ENCODE measurements at regions not wholly inside any gene's neighbourhood (a gene's known extent, or its start where the extent isn't known, plus 50 kb on each side); places are given as distances from the start of the nearest gene placed in this dataset.

DNA sequence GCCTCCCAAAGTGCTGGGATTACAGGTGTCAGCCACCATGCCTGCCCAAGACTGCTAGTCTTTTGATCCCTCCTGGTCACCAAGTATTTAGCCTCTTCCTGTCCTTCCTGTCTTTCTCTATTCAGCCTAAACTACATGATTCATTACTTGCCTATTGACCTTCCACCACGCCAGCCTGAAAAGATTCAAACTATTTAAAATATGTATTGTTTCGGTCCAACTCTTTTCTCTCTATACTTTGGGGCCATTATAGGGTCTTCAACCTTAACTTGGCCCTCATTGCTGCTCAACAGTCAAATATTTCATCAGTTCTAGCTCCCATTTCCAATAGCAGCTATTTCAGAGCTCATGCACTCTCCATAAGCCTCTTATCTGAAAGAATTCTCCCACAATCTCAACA lies 153.0 kb downstream of the TNFSF18 start:
- TF ChIP-seq, protein P1, sequence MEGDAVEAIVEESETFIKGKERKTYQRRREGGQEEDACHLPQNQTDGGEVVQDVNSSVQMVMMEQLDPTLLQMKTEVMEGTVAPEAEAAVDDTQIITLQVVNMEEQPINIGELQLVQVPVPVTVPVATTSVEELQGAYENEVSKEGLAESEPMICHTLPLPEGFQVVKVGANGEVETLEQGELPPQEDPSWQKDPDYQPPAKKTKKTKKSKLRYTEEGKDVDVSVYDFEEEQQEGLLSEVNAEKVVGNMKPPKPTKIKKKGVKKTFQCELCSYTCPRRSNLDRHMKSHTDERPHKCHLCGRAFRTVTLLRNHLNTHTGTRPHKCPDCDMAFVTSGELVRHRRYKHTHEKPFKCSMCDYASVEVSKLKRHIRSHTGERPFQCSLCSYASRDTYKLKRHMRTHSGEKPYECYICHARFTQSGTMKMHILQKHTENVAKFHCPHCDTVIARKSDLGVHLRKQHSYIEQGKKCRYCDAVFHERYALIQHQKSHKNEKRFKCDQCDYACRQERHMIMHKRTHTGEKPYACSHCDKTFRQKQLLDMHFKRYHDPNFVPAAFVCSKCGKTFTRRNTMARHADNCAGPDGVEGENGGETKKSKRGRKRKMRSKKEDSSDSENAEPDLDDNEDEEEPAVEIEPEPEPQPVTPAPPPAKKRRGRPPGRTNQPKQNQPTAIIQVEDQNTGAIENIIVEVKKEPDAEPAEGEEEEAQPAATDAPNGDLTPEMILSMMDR (IDR thresholded peaks at IDR 0.05; ENCODE audit: control insufficient read depth, insufficient read depth, low read depth, low read length, missing control alignments), result no peak
- H3K4me3 ChIP-seq (ENCODE audit: control insufficient read depth, low read depth, low read length), result no peak overlapping the region

DNA sequence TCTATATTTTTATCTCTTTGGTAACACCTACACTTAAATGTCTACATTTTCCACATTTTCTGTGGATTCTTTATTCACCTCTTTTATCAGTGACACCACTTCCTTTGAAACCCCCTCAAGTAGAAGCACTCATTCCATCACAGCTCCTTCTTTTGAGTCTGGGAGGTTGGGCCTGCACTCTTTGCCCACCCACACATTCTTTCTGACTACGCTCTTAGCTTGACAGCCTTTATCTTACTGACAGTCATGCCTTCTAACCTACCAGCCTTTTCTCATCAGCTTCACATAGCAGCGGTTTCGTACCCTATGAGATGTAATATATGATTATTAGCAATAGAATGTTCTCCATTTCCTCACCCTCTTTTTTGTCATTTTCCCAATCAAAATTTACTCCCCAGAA lies 151.9 kb downstream of the TNFSF18 start:
- TF ChIP-seq, protein P1 (IDR thresholded peaks at IDR 0.05; ENCODE audit: control insufficient read depth, insufficient read depth, low read depth, low read length, missing control alignments), result no peak
- no peak overlapping the region for H3K4me3 ChIP-seq (ENCODE audit: control insufficient read depth, low read depth, low read length)
- DNase-seq (ENCODE audit: low read depth), result no peak

More for the DNA sequence above, 153.0 kb downstream of the TNFSF18 start:
- no peak for DNase-seq (ENCODE audit: low read depth)

DNA sequence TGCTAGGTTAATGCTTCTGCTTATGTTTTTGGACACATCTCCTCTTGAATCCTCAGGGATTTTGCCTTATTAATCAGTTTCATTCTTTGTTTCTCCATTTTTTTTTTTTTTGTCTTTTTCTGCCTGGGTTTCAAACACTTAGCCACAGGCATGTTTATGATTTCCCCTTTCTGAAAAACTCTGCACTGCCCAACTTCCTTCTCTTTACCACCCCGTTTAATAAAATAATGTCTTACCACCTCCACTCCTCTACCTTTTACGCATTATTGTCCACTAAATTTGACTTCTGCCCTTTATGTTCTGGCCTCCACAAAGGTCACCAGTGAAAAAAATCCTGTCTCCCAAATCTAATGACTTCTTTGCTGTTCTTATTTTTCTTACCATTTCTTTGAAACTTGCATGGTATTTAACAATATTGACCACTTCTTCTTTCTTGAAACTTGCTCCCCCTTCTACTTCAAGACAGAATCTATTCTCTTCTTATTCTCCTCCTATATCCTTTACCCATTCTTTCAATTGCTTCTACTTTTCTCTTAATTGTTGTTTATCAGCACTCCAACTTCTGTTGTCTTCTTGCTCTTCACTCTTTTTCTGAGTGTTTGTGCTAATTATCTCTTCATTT lies 150.3 kb downstream of the TNFSF18 start:
- no peak for DNase-seq (ENCODE audit: low read depth)

DNA sequence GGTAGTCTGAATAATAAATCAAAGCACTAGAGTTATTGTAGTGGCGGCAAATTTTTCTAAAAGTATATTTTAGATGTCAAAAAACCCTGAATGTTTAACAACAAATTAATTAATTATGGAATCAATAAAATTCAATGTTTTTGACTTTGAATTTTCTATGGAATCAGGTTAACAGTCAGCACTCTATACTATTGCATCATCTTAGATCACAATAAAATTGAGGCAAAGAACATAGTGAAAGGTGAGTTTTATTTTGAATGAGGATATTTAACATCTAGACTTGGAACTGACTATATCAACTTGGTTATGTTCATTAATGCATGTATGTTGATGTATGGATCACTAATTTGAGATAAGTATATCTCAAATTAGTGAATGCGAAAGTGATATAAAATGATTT lies 148.5 kb downstream of the TNFSF18 start:
- no peak overlapping the region for H3K4me3 ChIP-seq (ENCODE audit: control insufficient read depth, low read depth, low read length)
- TF ChIP-seq, protein P1 (IDR thresholded peaks at IDR 0.05; ENCODE audit: control insufficient read depth, insufficient read depth, low read depth, low read length, missing control alignments), result no peak
- no peak for DNase-seq (ENCODE audit: low read depth)

More for the DNA sequence above, 150.3 kb downstream of the TNFSF18 start:
- no peak overlapping the region for H3K4me3 ChIP-seq (ENCODE audit: control insufficient read depth, low read depth, low read length)
- TF ChIP-seq, protein P1 (IDR thresholded peaks at IDR 0.05; ENCODE audit: control insufficient read depth, insufficient read depth, low read depth, low read length, missing control alignments), result no peak

DNA sequence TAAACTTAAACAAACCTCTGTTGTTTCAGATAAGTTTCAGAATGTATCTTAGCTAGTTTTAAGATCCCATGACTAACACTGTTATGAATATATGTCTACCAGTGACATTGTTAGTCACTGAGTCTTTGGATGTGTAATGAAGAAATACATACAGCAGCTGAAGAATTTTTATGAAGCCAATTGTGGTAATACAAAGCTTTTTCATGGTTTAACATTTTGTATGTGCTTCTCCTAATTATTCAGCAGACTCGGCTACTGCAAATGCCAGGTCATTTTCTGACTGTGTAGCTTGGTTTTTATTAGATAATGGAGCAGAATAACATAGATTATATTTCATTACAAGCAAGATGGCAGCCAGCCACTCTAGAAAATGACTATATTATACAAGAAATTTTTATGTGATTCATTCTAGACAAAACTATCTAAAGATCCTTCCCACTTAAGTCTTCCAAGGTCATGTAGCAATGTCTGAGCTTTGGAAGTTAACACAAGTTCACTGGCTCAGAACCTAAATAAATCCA lies 147.8 kb downstream of the TNFSF18 start:
- TF ChIP-seq, protein P1 (IDR thresholded peaks at IDR 0.05; ENCODE audit: control insufficient read depth, insufficient read depth, low read depth, low read length, missing control alignments), result no peak
- H3K4me3 ChIP-seq (ENCODE audit: control insufficient read depth, low read depth, low read length), result no peak overlapping the region
- DNase-seq (ENCODE audit: low read depth), result peak; percentile 88

DNA sequence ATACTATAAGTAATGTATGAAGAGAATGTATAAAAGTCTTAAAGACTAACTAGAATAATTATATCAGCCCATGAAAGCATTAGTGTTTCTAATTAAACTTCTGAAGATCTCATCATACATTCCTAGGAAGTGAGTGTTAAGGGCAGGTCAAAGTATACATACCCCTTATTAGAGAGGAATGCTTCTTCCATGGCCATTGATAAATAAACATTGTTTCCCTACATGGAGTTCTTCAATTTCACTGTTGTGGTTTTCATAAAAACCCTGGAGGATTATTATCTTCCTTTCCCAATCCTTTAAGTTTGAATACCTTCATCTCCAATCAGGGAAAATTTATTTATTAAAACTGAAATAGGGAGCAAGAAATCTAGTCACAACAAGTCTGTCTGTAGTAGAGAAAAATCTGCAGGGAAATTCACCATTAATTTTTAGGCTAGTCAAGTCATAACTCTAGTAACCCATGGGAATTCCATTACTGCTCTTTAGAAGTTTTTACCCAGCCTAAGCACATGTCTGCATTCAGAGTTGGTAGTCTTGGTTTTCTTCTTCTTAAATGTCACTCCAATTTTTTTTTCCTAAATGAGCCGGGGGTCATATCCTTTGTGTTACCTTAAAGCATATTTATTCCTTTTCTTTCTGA lies 147.0 kb downstream of the TNFSF18 start:
- no peak for DNase-seq (ENCODE audit: low read depth)
- H3K4me3 ChIP-seq (ENCODE audit: control insufficient read depth, low read depth, low read length), result no peak overlapping the region
- TF ChIP-seq, protein P1 (IDR thresholded peaks at IDR 0.05; ENCODE audit: control insufficient read depth, insufficient read depth, low read depth, low read length, missing control alignments), result no peak
